Loucy (cell line): ENCODE measurements at regions not wholly inside any gene's neighbourhood (a gene's known extent, or its start where the extent isn't known, plus 50 kb on each side); places are given as distances from the start of the nearest gene placed in this dataset.

Experiments used
- EZH2phosphoT487 ChIP-seq: fragments of 200-600 bp; IDR thresholded peaks from 2 replicates; pipeline ENCODE4 v1.6.1; 2018; ENCODE audit warnings: antibody characterized with exemption, mild to moderate bottlenecking, moderate library complexity, borderline replicate concordance
- TF ChIP-seq, protein P1 (sequence below): fragments of 200-600 bp; sonication (generic); conservative IDR thresholded peaks from 2 replicates; pipeline ENCODE4 v1.5.1; 2014; ENCODE audit warnings: mild to moderate bottlenecking, antibody characterized with exemption, low read length

DNA sequence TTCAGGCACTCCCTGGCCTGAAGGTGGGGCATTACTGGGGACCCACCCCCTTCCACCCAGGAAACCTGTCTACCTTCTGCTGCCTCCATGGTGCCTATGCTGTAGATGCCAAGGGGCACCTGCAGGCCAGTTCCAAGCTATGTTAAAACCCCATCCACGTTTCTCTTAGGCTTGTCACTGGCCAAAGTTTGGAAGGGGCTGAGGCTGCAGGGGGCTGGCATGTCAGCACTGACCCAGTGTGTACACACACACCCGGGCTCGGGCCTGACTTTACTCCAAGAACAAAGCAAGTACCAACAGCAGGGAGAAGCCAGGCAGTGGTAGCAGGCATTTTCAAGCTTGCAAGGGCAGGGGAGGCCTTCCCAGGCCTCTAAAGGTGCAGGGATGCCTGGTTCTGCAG lies 53.8 kb upstream of the PCDH15 start:
- TF ChIP-seq, protein P1, sequence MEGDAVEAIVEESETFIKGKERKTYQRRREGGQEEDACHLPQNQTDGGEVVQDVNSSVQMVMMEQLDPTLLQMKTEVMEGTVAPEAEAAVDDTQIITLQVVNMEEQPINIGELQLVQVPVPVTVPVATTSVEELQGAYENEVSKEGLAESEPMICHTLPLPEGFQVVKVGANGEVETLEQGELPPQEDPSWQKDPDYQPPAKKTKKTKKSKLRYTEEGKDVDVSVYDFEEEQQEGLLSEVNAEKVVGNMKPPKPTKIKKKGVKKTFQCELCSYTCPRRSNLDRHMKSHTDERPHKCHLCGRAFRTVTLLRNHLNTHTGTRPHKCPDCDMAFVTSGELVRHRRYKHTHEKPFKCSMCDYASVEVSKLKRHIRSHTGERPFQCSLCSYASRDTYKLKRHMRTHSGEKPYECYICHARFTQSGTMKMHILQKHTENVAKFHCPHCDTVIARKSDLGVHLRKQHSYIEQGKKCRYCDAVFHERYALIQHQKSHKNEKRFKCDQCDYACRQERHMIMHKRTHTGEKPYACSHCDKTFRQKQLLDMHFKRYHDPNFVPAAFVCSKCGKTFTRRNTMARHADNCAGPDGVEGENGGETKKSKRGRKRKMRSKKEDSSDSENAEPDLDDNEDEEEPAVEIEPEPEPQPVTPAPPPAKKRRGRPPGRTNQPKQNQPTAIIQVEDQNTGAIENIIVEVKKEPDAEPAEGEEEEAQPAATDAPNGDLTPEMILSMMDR: no peak
- TF ChIP-seq EZH2phosphoT487: no peak
